OCI-LY3 (cell line): ENCODE measurements at regions not wholly inside any gene's neighbourhood (a gene's known extent, or its start where the extent isn't known, plus 50 kb on each side); places are given as distances from the start of the nearest gene placed in this dataset.

Experiments used
- H2AFZ ChIP-seq: fragments of 200-600, 300-600 bp; shearing (Covaris generic); 2 replicates; pipeline ENCODE4 v1.6.0; 2014; ENCODE audit warnings: antibody characterized with exemption, low read depth, low read length
- H3K27ac ChIP-seq: fragments of 200-600, 300-600 bp; sonication (generic); 2 replicates; pipeline ENCODE4 v1.5.1; 2014; ENCODE audit warnings: mild to moderate bottlenecking, low read length, moderate library complexity, mixed read lengths
- H3K27me3 ChIP-seq: fragments of 200-600, 300-600 bp; sonication (generic); 2 replicates; pipeline ENCODE4 v1.6.1; 2014; ENCODE audit warnings: low read depth, low read length, mixed read lengths
- H3K36me3 ChIP-seq: fragments of 200-600, 300-600 bp; sonication (generic); replicated peaks from 2 replicates; pipeline ENCODE3; 2014; ENCODE audit warnings: low read depth, low read length, mixed read lengths
- H3K4me1 ChIP-seq: fragments of 300-600, 200-600 bp; sonication (generic); 2 replicates; pipeline ENCODE4 v1.6.1; 2014; ENCODE audit warnings: low read length, mixed read lengths
- H3K4me2 ChIP-seq: fragments of 200-600, 300-600 bp; sonication (generic); 2 replicates; pipeline ENCODE4 v1.6.1; 2014; ENCODE audit warnings: low read length, mixed read lengths
- H3K4me3 ChIP-seq: fragments of 300-600, 200-600 bp; sonication (generic); 2 replicates; pipeline ENCODE4 v1.5.1; 2014; ENCODE audit warnings: antibody characterized with exemption, mild to moderate bottlenecking, low read length, moderate library complexity
- H3K79me2 ChIP-seq: fragments of 300-600, 200-600 bp; shearing (Covaris generic); 2 replicates; pipeline ENCODE4 v1.6.1; 2014; ENCODE audit warnings: mild to moderate bottlenecking, low read length, mixed read lengths
- H3K9ac ChIP-seq: fragments of 300-600, 200-600 bp; shearing (Covaris generic); 2 replicates; pipeline ENCODE4 v1.6.0; 2014; ENCODE audit warnings: mild to moderate bottlenecking, low read length, moderate library complexity
- H3K9me3 ChIP-seq: fragments of 200-600, 300-600 bp; shearing (Covaris generic); 2 replicates; pipeline ENCODE4 v1.6.1; 2014; ENCODE audit warnings: low read length, mixed read lengths; ENCODE audit not compliant: insufficient read depth
- H4K20me1 ChIP-seq: fragments of 200-600, 300-600 bp; sonication (generic); 2 replicates; pipeline ENCODE4 v1.6.1; 2016; ENCODE audit warnings: low read length, mixed read lengths; ENCODE audit not compliant: insufficient read depth
- EZH2phosphoT487 ChIP-seq: fragments of 200-600 bp; shearing (Covaris generic); IDR thresholded peaks from 2 replicates; pipeline ENCODE4 v1.6.1; 2018; ENCODE audit warnings: antibody characterized with exemption, mixed run types, low read depth
- TF ChIP-seq, protein P1 (sequence below): fragments of 200-600, 300-600 bp; sonication (generic); IDR thresholded peaks from 2 replicates; pipeline ENCODE4 v1.5.1; 2014; ENCODE audit warnings: antibody characterized with exemption, low read length, low read depth

DNA sequence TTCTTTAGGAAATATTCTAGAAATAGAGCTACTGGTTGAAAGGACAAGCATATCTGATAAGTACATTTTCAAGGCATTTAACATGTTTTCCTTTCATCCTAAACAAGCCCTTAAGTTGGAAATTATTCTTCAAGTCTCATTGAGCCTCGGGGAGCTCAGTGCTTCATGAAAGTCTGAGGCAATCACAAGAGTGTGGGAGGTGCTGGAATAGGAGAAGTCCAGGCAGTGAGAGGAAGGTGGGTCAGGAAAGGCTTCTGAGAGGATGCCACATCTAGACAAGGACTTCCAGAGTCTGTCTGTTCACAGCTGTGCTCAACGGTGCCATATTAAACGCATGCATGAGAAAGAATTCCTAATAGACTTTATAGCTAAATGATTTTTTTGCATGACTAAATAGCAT lies 69.8 kb downstream of the CD83 start:
- Histone ChIP-seq H2AFZ (no peak overlapping the region), H3K27me3 (no peaks in the 10 kb centered on the region), H3K4me2 (no peak overlapping the region), H3K27ac (no peak overlapping the region), H3K9me3 (no peaks in the 10 kb centered on the region), H3K36me3 (peaks cover 4% of the 10 kb centered on the region), H3K4me1 (no peaks in the 10 kb centered on the region), H3K9ac (no peak overlapping the region), H3K79me2 (no peaks in the 10 kb centered on the region), H4K20me1 (no peaks in the 10 kb centered on the region), H3K4me3 (no peak overlapping the region)
- TF ChIP-seq, protein P1, sequence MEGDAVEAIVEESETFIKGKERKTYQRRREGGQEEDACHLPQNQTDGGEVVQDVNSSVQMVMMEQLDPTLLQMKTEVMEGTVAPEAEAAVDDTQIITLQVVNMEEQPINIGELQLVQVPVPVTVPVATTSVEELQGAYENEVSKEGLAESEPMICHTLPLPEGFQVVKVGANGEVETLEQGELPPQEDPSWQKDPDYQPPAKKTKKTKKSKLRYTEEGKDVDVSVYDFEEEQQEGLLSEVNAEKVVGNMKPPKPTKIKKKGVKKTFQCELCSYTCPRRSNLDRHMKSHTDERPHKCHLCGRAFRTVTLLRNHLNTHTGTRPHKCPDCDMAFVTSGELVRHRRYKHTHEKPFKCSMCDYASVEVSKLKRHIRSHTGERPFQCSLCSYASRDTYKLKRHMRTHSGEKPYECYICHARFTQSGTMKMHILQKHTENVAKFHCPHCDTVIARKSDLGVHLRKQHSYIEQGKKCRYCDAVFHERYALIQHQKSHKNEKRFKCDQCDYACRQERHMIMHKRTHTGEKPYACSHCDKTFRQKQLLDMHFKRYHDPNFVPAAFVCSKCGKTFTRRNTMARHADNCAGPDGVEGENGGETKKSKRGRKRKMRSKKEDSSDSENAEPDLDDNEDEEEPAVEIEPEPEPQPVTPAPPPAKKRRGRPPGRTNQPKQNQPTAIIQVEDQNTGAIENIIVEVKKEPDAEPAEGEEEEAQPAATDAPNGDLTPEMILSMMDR = no peak
- TF ChIP-seq EZH2phosphoT487 = no peak

DNA sequence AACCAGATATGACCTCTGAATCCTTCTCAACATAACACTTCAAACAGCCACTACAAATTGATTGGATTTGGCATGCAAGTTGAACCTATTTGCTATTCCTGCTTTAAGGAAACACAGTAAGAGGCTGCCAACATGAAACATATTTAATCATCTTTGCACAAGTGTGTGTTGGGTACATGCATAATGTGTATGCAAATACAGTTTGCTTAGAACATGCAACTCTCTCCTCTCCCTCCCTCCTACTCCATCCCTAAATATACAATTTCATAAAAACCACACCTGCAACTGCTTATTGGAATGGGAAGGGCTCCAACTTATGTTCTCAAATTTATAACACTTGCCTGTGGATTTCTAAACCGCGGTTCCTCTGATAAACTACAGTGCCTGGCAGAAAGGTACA lies 71.5 kb downstream of the CD83 start:
- H3K4me3 ChIP-seq = no peak overlapping the region
- H3K27me3 ChIP-seq = no peaks in the 10 kb centered on the region

DNA sequence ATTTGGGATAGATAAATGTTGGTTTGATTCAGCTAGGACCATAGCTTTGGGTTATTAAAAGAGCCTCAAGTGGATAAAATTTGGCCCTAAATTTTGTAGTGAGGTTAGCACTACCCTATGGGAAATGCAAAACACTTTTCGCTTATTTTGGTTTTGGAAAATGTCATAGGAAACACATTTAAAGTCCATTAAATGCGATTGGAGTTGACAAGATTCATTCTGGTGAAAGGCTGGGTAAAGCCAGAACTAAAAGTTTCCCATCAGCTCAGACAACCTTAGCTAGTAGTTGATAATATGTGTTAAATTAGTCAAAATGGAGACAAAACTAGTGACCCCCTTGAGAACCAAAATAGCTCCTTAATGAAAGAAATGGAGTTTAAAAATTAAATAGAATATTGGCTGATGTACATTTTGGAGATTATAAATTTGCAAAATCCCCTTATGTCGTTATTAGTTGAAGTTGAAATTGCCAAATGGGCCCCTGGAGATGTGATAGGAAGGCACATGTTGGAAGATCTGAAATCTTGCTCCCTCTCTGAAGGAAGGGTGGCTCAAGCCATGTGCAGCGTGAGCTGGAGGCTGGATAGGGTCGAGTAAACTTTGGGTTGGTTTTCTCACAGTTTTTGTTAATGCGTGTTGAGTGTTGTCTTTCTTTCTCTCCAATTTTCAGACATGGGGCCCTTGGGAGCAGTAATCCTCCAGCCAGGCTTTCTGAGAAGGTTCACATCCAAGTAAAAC lies 72.8 kb downstream of the CD83 start:
- H3K4me1 ChIP-seq = no peaks in the 10 kb centered on the region
- TF ChIP-seq, protein P1 = no peak
- TF ChIP-seq EZH2phosphoT487 = no peak
- no peak overlapping the region for H3K9ac ChIP-seq
- H4K20me1 ChIP-seq = no peaks in the 10 kb centered on the region
- no peaks in the 10 kb centered on the region for H3K79me2 ChIP-seq
- no peak overlapping the region for H2AFZ ChIP-seq
- H3K27ac ChIP-seq = no peak overlapping the region
- H3K4me3 ChIP-seq = no peak overlapping the region
- H3K9me3 ChIP-seq = no peaks in the 10 kb centered on the region
- no peak overlapping the region for H3K4me2 ChIP-seq
- H3K36me3 ChIP-seq = peaks cover 2% of the 10 kb centered on the region
- H3K27me3 ChIP-seq = no peaks in the 10 kb centered on the region

More for the DNA sequence above, 71.5 kb downstream of the CD83 start:
- Histone ChIP-seq H3K36me3 (peaks cover 4% of the 10 kb centered on the region), H3K9me3 (no peaks in the 10 kb centered on the region), H3K79me2 (no peaks in the 10 kb centered on the region), H3K27ac (no peak overlapping the region), H3K4me2 (no peak overlapping the region), H3K9ac (no peak overlapping the region), H2AFZ (no peak overlapping the region), H3K4me1 (no peaks in the 10 kb centered on the region), H4K20me1 (no peaks in the 10 kb centered on the region)
- TF ChIP-seq, protein P1 = no peak
- no peak for TF ChIP-seq EZH2phosphoT487

DNA sequence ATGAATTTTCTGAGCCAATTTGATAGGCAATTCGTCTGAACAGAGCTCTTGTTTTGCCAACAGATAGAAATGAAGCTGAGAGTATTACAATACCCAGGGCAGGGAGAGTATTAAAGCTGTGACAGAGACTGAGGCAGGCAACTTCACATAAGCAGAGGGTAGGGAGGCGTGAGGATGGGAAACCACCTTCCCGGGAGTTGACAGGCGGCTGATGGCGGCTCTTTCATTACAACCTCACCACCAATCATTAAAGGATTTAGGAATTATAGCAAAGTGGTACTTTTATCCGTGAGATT lies 73.3 kb downstream of the CD83 start:
- Histone ChIP-seq H3K27me3 (no peaks in the 10 kb centered on the region), H3K9ac (no peak overlapping the region), H3K9me3 (no peaks in the 10 kb centered on the region)

More for the DNA sequence above, 73.3 kb downstream of the CD83 start:
- Histone ChIP-seq H3K36me3 (no peaks in the 10 kb centered on the region), H3K27ac (no peak overlapping the region), H2AFZ (no peak overlapping the region), H4K20me1 (no peaks in the 10 kb centered on the region), H3K4me2 (no peak overlapping the region), H3K4me3 (no peak overlapping the region), H3K4me1 (no peaks in the 10 kb centered on the region), H3K79me2 (no peaks in the 10 kb centered on the region)
- no peak for TF ChIP-seq EZH2phosphoT487
- TF ChIP-seq, protein P1 = no peak
